Esophagus (tissue), 2 donors: ENCODE measurements at regions not wholly inside any gene's neighbourhood (a gene's known extent, or its start where the extent isn't known, plus 50 kb on each side); places are given as distances from the start of the nearest gene placed in this dataset.

Experiments
- H3K27ac ChIP-seq, 2 donors: one replicate each; pipeline ENCODE4 v1.5.1; 2013; ENCODE audit warnings: low read depth in 2 of 2, mild to moderate bottlenecking in 2 of 2, inconsistent platforms in 1 of 2, low read length in 1 of 2, moderate library complexity in 1 of 2
- H3K27me3 ChIP-seq, 2 donors: one replicate each; pipeline ENCODE4 v1.6.1; 2013; ENCODE audit warnings: low read length in 2 of 2, control low read depth in 1 of 2, mild to moderate bottlenecking in 1 of 2; ENCODE audit not compliant: insufficient read depth in 2 of 2, control insufficient read depth in 1 of 2
- H3K36me3 ChIP-seq, 2 donors: one replicate each; pipeline ENCODE4 v1.6.1; 2013; ENCODE audit warnings: low read length in 1 of 2; ENCODE audit not compliant: control insufficient read depth in 2 of 2, insufficient read depth in 2 of 2
- H3K4me1 ChIP-seq, 2 donors: one replicate each; pipeline ENCODE4 v1.6.1; 2013; ENCODE audit warnings: low read length in 1 of 2; ENCODE audit not compliant: control insufficient read depth in 2 of 2, insufficient read depth in 2 of 2
- H3K4me3 ChIP-seq, 2 donors: one replicate each; pipeline ENCODE4 v1.5.1; 2013; ENCODE audit warnings: low read length in 2 of 2, mild to moderate bottlenecking in 2 of 2, low read depth in 1 of 2, moderate library complexity in 1 of 2
- H3K9me3 ChIP-seq, 2 donors: one replicate each; pipeline ENCODE4 v1.6.1; 2013; ENCODE audit warnings: mild to moderate bottlenecking in 2 of 2, low read depth in 1 of 2, low read length in 1 of 2, moderate library complexity in 1 of 2; ENCODE audit not compliant: control insufficient read depth in 2 of 2, insufficient read depth in 1 of 2
- WGBS, 2 donors: extraction: QIAGEN DNeasy Blood & Tissue Kit; methylation state at CpG; one replicate each; pipeline ENCODE4 v1.1.7; 2013; 5-methylcytosine and 5-hydroxymethylcytosine counted together
- donor health status: healthy with polysubstance abuse.
- donor health status: Bipolar disorder and iron deficiency.

DNA sequence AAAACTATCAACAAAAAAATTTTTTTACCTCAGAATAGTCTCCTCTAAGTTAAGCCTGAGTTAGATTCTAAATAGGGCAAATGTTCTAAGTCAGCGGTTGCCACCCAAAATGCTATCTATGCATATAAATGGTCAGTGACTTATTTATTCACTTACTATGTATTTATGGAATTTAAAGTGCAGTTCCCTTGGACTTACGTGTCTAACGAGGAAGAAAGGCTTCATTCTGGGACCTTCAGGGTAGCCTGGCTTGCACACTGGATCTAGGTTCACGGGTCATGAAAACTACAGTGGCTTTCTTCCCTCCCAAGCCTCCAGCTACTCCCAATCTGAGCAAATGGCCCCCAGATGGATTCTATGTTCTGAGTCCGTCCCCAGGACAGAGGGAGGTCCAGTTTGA lies 77.1 kb downstream of the ARF6 start:
- Histone ChIP-seq H3K4me1 (peaks cover 0 to 3% of the 10 kb centered on the region in 2 donors), H3K9me3 (no peaks in the 10 kb centered on the region), H3K36me3 (no peaks in the 10 kb centered on the region), H3K4me3 (no peak overlapping the region), H3K27me3 (no peaks in the 10 kb centered on the region), H3K27ac (peak overlapping the region; percentile 97 to 100)
- WGBS, 2 donors: 82 to 85% methylated on average over 5 of the region's 5 CpGs

DNA sequence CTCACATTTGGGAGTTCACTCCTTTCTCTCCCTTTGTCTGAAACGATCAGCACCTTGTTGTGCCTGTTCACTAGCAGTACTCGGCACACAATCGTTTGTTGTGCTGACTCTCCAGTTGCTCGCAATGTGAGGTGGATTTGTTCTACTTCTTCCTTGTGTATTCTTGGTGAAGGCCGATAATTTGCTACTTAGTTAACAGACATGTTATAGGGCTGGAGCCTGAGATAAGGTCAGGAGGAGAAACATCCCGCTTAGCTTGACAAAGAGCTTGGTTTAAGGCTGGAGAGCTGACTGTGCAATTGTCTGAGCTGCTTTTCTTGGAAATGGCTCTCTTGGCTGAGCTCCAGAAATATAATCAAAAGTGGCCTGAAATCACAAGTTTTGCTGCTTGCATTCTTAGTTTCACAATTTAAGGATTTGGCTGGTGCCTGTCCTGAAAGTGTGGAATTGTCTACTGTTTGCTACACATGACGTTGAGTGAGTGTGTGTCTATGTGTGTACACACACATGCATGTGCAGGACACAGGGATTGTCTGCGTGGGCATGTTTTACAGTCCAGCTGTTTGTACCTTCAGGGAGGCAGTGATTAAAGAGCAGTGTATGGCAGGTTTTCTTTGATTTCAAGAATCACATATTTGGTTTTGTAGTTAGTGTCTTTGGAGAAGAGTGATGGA lies 77.7 kb downstream of the ARF6 start:
- Histone ChIP-seq H3K4me3 (no peak overlapping the region), H3K27ac (peak overlapping the region; percentile 97 to 100), H3K27me3 (no peaks in the 10 kb centered on the region), H3K9me3 (no peaks in the 10 kb centered on the region), H3K36me3 (no peaks in the 10 kb centered on the region), H3K4me1 (peaks cover 0 to 3% of the 10 kb centered on the region in 2 donors)
- WGBS, 2 donors: 26 to 31% methylated on average over 8 of the region's 8 CpGs

GRCh38 chr14:49971156-49972130 lies 78.6 kb downstream of the ARF6 start:
- H3K27ac ChIP-seq: peak overlapping the region; percentile 97 to 100
- H3K36me3 ChIP-seq: no peaks in the 10 kb centered on the region
- 28 to 35% methylated on average over 9 of the region's 9 CpGs for WGBS, 2 donors
- H3K27me3 ChIP-seq: no peaks in the 10 kb centered on the region
- no peaks in the 10 kb centered on the region for H3K9me3 ChIP-seq
- H3K4me3 ChIP-seq: no peak overlapping the region
- H3K4me1 ChIP-seq: peaks cover 3 to 4% of the 10 kb centered on the region in 2 donors

GRCh38 chr14:49972131-49972671 lies 79.3 kb downstream of the ARF6 start:
- H3K27ac ChIP-seq: peak overlapping the region; percentile 97 to 100
- H3K9me3 ChIP-seq: no peaks in the 10 kb centered on the region
- no peaks in the 10 kb centered on the region for H3K27me3 ChIP-seq
- no peaks in the 10 kb centered on the region for H3K36me3 ChIP-seq
- 4 to 7% methylated on average over 5 of the region's 5 CpGs for WGBS, 2 donors
- peaks cover 3 to 4% of the 10 kb centered on the region in 2 donors for H3K4me1 ChIP-seq
- peak overlapping the region in 1 of 2 donors; percentile 15 for H3K4me3 ChIP-seq

DNA sequence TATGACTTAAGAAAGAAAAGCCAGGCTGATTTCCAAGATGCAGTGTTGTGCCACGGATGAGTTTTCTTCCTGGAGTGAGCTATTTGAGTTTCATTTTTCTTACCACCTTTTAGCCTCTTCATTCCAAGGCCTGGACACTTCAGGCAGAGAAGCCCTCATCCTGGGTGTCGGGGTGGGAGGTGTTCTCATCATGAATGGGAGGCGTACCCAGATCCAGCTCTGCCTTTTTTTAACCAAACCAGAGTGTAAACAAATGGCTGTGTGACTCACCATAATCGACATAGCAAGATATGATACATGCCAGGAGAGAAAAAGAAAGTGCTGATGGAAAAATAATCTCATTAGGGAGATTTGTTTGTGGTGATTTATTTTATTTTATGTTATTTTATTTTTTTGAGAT lies 79.9 kb downstream of the ARF6 start:
- H3K27ac ChIP-seq: peak overlapping the region; percentile 95 to 97

DNA sequence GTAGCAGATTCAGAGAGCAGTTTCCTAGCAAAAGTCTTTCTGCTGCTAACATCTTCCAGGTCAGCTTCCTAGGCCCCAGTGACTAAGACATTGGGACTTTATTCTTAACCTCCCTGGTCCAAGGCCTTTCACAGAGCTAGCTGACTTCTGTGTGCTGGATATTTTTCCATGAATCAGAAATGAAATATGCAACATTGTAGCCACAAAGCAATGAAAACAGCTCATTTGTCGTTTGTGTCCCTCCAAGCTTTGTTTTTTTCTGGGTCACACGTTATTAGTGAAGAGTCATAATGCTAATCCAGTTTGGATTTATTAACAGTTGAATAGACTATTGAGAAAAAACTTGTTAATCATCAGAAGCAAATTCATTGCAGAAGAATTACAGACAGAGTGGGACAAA lies 82.4 kb downstream of the ARF6 start:
- H3K27ac ChIP-seq: peak overlapping the region; percentile 47 to 69

More for the DNA sequence above, 79.9 kb downstream of the ARF6 start:
- WGBS, 2 donors: 4% methylated on average over 4 of the region's 4 CpGs
- peaks cover 3 to 4% of the 10 kb centered on the region in 2 donors for H3K4me1 ChIP-seq
- H3K36me3 ChIP-seq: no peaks in the 10 kb centered on the region
- no peaks in the 10 kb centered on the region for H3K27me3 ChIP-seq
- no peaks in the 10 kb centered on the region for H3K9me3 ChIP-seq
- peak overlapping the region in 1 of 2 donors; percentile 15 for H3K4me3 ChIP-seq

GRCh38 chr14:49975799-49976198 lies 82.9 kb downstream of the ARF6 start:
- peak overlapping the region; percentile 37 to 88 for H3K27ac ChIP-seq
- peaks cover 1 to 4% of the 10 kb centered on the region in 2 donors for H3K4me1 ChIP-seq

More for the DNA sequence above, 82.4 kb downstream of the ARF6 start:
- Histone ChIP-seq H3K36me3 (no peaks in the 10 kb centered on the region), H3K4me1 (peaks cover 3 to 4% of the 10 kb centered on the region in 2 donors), H3K9me3 (no peaks in the 10 kb centered on the region), H3K4me3 (no peak overlapping the region), H3K27me3 (no peaks in the 10 kb centered on the region)
- WGBS, 2 donors: 22 to 31% methylated on average over 2 of the region's 2 CpGs

GRCh38 chr14:49977126-49977841 lies 84.4 kb downstream of the ARF6 start:
- no peaks in the 10 kb centered on the region for H3K36me3 ChIP-seq
- peaks cover 0 to 4% of the 10 kb centered on the region in 2 donors for H3K4me1 ChIP-seq
- no peak overlapping the region for H3K4me3 ChIP-seq
- peak overlapping the region; percentile 16 to 66 for H3K27ac ChIP-seq
- WGBS, 2 donors: 77 to 85% methylated on average over 5 of the region's 5 CpGs
- H3K9me3 ChIP-seq: no peaks in the 10 kb centered on the region
- H3K27me3 ChIP-seq: no peaks in the 10 kb centered on the region

More at GRCh38 chr14:49975799-49976198, 82.9 kb downstream of the ARF6 start:
- Histone ChIP-seq H3K27me3 (no peaks in the 10 kb centered on the region), H3K4me3 (no peak overlapping the region), H3K36me3 (no peaks in the 10 kb centered on the region), H3K9me3 (no peaks in the 10 kb centered on the region)
- WGBS, 2 donors: 75 to 88% methylated on average over 3 of the region's 3 CpGs

DNA sequence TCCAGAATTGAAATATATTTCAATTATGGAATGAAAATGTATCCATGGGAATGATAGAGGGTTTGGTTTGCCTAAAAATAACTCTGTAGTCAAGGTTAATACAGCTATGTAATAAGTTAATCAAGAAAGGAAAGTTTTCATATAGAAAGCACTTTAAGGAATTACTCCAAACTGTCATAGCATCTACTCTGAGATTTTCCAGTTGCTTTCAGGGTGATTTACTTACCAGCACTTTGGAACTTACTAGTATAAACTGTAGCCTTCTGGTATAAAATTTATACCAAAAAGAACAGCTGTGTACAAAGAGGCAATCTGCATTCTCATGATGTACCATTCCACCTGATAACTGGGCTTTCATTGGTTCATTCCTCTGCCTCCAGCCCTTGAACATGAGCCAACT lies 87.1 kb downstream of the ARF6 start:
- H3K27ac ChIP-seq: no peak overlapping the region
- no peak overlapping the region for H3K4me3 ChIP-seq
- peaks cover 0 to 4% of the 10 kb centered on the region in 2 donors for H3K4me1 ChIP-seq
- no peaks in the 10 kb centered on the region for H3K36me3 ChIP-seq
- no peaks in the 10 kb centered on the region for H3K27me3 ChIP-seq
- H3K9me3 ChIP-seq: no peaks in the 10 kb centered on the region
